Transverse colon (tissue), 4 donors: ENCODE measurements at regions not wholly inside any gene's neighbourhood (a gene's known extent, or its start where the extent isn't known, plus 50 kb on each side); places are given as distances from the start of the nearest gene placed in this dataset.
"Not testable (repeated sequence)": the region's sequence is repeated elsewhere in the genome, so short reads cannot be mapped to it uniquely, and the experiment has no call there.

ENCODE experiments used
- EP300 ChIP-seq: sonication (generic); formaldehyde crosslinking; IDR thresholded peaks from one replicate; pipeline ENCODE4 v1.6.1; 2017; ENCODE audit warnings: antibody characterized with exemption, low read depth
- POLR2A ChIP-seq: fragments of 450-650 bp; IDR thresholded peaks from one replicate; pipeline ENCODE4 v1.6.1; 2016; ENCODE audit warnings: antibody characterized with exemption, mild to moderate bottlenecking, moderate library complexity
- POLR2AphosphoS5 ChIP-seq, 3 donors: sonication (generic); formaldehyde crosslinking; IDR thresholded peaks; one replicate each; pipeline ENCODE4 v1.6.1; 2016; ENCODE audit warnings: antibody characterized with exemption in 3 of 3
- TF ChIP-seq, protein P1 (sequence below), 5 experiments: fragments of 200-600 bp in 3 of 5; fragments of 450-650 bp in 2 of 5; sonication (generic) in 3 of 5; IDR thresholded peaks; 1 replicate in 2 of 5; 2 replicates in 3 of 5; pipeline ENCODE4 v1.5.1; 2016 to 2017; ENCODE audit warnings: antibody characterized with exemption in 5 of 5, inconsistent platforms in 3 of 5, mild to moderate bottlenecking in 2 of 5, moderate library complexity in 1 of 5

GRCh38 chr2:215630796-215631195 lies 194.9 kb upstream of the FN1 start:
- not testable (repeated sequence) for TF ChIP-seq POLR2AphosphoS5 (IDR thresholded peaks at IDR 0.05); EP300; POLR2A
- TF ChIP-seq, protein P1, sequence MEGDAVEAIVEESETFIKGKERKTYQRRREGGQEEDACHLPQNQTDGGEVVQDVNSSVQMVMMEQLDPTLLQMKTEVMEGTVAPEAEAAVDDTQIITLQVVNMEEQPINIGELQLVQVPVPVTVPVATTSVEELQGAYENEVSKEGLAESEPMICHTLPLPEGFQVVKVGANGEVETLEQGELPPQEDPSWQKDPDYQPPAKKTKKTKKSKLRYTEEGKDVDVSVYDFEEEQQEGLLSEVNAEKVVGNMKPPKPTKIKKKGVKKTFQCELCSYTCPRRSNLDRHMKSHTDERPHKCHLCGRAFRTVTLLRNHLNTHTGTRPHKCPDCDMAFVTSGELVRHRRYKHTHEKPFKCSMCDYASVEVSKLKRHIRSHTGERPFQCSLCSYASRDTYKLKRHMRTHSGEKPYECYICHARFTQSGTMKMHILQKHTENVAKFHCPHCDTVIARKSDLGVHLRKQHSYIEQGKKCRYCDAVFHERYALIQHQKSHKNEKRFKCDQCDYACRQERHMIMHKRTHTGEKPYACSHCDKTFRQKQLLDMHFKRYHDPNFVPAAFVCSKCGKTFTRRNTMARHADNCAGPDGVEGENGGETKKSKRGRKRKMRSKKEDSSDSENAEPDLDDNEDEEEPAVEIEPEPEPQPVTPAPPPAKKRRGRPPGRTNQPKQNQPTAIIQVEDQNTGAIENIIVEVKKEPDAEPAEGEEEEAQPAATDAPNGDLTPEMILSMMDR (IDR thresholded peaks at IDR 0.05): not testable (repeated sequence)
